Fibroblast of mammary gland (primary cell): ENCODE measurements at regions not wholly inside any gene's neighbourhood (a gene's known extent, or its start where the extent isn't known, plus 50 kb on each side); places are given as distances from the start of the nearest gene placed in this dataset.
A peak's percentile ranks its signal among the peaks of the same experiment; 100 is the strongest.

Experiments
- DNase-seq: peaks from one replicate; pipeline ENCODE4 v3.0.0-alpha.2; 2010; ENCODE audit warnings: low read depth
- H3K4me3 ChIP-seq: 2 replicates; pipeline ENCODE4 v1.5.1; 2011; ENCODE audit warnings: low read depth, mild to moderate bottlenecking, low read length, moderate library complexity; ENCODE audit not compliant: control insufficient read depth
- CTCF ChIP-seq: conservative IDR thresholded peaks from 2 replicates; pipeline ENCODE4 v1.5.1; 2011; ENCODE audit warnings: low read depth, low read length, inconsistent platforms; ENCODE audit not compliant: control insufficient read depth, insufficient read depth

GRCh38 chr5:171588046-171588445 lies 168.6 kb downstream of the FGF18 start:
- TF ChIP-seq CTCF, result no peak
- DNase-seq, result no peak
- no peak overlapping the region for H3K4me3 ChIP-seq

GRCh38 chr5:171588790-171589189 lies 169.3 kb downstream of the FGF18 start:
- no peak for DNase-seq
- no peak overlapping the region for H3K4me3 ChIP-seq
- no peak for TF ChIP-seq CTCF

GRCh38 chr5:171589461-171589860 lies 170.0 kb downstream of the FGF18 start:
- no peak overlapping the region for H3K4me3 ChIP-seq
- no peak for DNase-seq
- no peak for TF ChIP-seq CTCF

- no peak for TF ChIP-seq CTCF
- DNase-seq, result no peak
- no peak overlapping the region for H3K4me3 ChIP-seq
Observed at GRCh38 chr5:171592076-171592475, 172.6 kb downstream of the FGF18 start.

GRCh38 chr5:171592736-171593135 lies 173.3 kb downstream of the FGF18 start:
- peak; percentile 61 for DNase-seq
- TF ChIP-seq CTCF, result no peak
- no peak overlapping the region for H3K4me3 ChIP-seq

GRCh38 chr5:171593401-171593800 lies 174.0 kb downstream of the FGF18 start:
- TF ChIP-seq CTCF, result no peak
- no peak for DNase-seq
- no peak overlapping the region for H3K4me3 ChIP-seq

- no peak for DNase-seq
- TF ChIP-seq CTCF, result no peak
Observed at GRCh38 chr5:171593976-171594375, 174.5 kb downstream of the FGF18 start.

More at GRCh38 chr5:171593976-171594375, 174.5 kb downstream of the FGF18 start:
- H3K4me3 ChIP-seq, result no peak overlapping the region
